ENCODE measurements at regions not wholly inside any gene's neighbourhood (a gene's known extent, or its start where the extent isn't known, plus 50 kb on each side); places are given as distances from the start of the nearest gene placed in this dataset.

DNA sequence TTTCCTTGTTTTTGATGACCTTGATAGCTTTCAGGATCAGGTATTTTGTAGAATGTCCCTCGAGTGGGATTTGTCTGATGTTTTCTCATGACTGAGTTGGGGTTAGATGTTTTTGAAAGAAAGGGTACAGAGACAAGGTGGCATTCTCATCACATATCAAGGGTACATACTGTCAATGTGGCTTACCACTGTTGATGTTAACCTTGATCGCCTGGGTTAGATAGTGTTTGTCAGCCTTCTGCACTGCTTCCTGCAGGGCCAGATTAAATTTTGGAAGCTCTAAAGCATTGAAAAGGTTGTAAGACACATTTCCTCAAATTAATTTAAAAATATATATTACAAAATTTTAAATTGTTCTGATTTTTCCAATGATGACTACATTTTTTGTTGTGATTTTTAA lies 287.4 kb upstream of the ACTBL2 start:
- no peak overlapping the region for H3K4me3 ChIP-seq
- DNase-seq (no peak), ATAC-seq (no peak)
- no peaks in the 10 kb centered on the region for H3K9me3 ChIP-seq
- no peaks in the 10 kb centered on the region for H3K36me3 ChIP-seq
- intact Hi-C loops (cut with DNase I) = loop anchor here (10.0 kb wide), 1 partner anchor 475 kb away; no protein-coding TSS in a partner anchor
- no peak overlapping the region for H3K27ac ChIP-seq
- TF ChIP-seq, protein P1, sequence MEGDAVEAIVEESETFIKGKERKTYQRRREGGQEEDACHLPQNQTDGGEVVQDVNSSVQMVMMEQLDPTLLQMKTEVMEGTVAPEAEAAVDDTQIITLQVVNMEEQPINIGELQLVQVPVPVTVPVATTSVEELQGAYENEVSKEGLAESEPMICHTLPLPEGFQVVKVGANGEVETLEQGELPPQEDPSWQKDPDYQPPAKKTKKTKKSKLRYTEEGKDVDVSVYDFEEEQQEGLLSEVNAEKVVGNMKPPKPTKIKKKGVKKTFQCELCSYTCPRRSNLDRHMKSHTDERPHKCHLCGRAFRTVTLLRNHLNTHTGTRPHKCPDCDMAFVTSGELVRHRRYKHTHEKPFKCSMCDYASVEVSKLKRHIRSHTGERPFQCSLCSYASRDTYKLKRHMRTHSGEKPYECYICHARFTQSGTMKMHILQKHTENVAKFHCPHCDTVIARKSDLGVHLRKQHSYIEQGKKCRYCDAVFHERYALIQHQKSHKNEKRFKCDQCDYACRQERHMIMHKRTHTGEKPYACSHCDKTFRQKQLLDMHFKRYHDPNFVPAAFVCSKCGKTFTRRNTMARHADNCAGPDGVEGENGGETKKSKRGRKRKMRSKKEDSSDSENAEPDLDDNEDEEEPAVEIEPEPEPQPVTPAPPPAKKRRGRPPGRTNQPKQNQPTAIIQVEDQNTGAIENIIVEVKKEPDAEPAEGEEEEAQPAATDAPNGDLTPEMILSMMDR (IDR thresholded peaks at IDR 0.05) = no peak
- H3K4me1 ChIP-seq = no peaks in the 10 kb centered on the region
- no peaks in the 10 kb centered on the region for H3K27me3 ChIP-seq (ENCODE audit: low read depth)

DNA sequence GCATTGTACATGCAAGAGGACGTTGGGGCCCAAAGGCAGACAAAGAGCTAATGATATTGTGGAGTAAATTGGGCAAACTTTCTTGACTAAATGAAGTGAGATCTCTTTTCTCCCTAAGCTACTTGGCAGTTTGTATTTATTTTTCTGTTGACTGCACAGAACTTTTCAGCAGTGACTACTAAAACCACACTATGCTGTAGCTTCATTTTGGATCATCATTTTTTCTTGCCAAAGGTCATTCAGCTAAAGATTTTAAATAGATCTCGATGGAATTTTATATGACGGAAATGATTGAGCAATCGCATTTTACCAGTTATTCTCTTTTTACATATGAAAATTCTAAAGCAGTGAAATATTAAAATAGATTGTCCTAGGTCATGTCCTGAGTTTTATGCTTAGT lies 286.1 kb upstream of the ACTBL2 start:
- Histone ChIP-seq H3K9me3 (no peaks in the 10 kb centered on the region), H3K36me3 (no peaks in the 10 kb centered on the region), H3K4me1 (no peaks in the 10 kb centered on the region), H3K27ac (no peak overlapping the region), H3K27me3 (ENCODE audit: low read depth) (no peaks in the 10 kb centered on the region), H3K4me3 (no peak overlapping the region)
- DNase-seq (no peak), ATAC-seq (no peak)
- TF ChIP-seq, protein P1 (IDR thresholded peaks at IDR 0.05) = no peak
- intact Hi-C loops (cut with DNase I) = no loop called here

DNA sequence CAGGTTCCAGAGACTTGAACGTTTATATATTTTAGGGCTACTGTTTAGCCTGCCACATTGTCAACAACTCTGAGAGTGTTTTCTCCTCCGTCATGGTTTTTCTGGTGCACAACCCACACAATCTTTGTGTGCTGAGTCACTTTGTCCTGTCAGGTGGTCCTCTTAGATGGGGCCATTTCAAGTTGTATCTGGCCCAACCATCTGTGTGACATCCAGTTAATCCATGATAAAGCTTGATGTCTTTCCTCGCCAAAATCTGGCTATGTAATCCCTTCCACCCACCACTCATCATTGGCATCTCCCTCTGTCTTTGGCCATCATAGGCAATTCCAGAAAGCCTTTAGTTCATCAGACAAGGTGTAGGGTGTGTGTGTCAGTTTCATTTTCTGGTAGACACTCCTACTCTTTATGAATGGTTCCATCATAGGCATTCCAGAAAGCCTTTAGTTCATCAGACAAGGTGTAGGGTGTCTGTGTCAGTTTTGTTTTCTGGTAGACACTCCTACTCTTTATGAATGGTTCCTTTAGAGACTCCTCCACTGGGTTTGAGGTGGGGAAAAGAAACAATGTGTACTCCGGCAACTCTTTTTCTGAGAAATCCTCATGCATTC lies 282.0 kb upstream of the ACTBL2 start:
- Histone ChIP-seq H3K36me3 (no peaks in the 10 kb centered on the region), H3K9me3 (no peaks in the 10 kb centered on the region), H3K27me3 (ENCODE audit: low read depth) (no peaks in the 10 kb centered on the region), H3K27ac (no peak overlapping the region), H3K4me3 (no peak overlapping the region), H3K4me1 (no peaks in the 10 kb centered on the region)
- ATAC-seq (no peak), DNase-seq (no peak)
- TF ChIP-seq, protein P1 (IDR thresholded peaks at IDR 0.05) = no peak
- intact Hi-C loops (cut with DNase I) = no loop called here

DNA sequence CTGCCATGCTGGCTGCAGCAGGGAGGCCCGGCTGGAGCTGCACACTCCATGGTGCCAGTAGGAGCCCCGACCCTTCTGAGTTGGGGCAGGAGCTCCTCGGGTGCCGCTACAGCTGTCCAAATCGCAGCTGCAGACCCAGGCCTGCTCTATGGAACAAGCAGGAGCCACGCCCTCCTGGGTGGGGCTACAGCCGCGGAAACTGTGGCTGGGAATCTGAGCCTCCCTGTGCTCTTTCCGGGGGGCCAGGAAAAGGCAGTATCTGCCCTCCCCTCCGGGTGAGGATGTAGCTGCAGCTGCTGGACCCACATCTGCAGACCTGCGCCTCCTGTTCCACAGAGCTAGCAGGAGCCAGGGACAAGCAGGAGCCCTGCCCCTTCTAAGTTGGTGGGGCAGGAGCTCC lies 278.9 kb upstream of the ACTBL2 start:
- DNase-seq (no peak), ATAC-seq (no peak)
- TF ChIP-seq, protein P1 (IDR thresholded peaks at IDR 0.05) = no peak
- H3K4me1 ChIP-seq = no peaks in the 10 kb centered on the region
- H3K4me3 ChIP-seq = no peak overlapping the region
- no peaks in the 10 kb centered on the region for H3K9me3 ChIP-seq
- no peaks in the 10 kb centered on the region for H3K27me3 ChIP-seq (ENCODE audit: low read depth)
- intact Hi-C loops (cut with DNase I) = no loop called here
- no peaks in the 10 kb centered on the region for H3K36me3 ChIP-seq
- H3K27ac ChIP-seq = no peak overlapping the region

DNA sequence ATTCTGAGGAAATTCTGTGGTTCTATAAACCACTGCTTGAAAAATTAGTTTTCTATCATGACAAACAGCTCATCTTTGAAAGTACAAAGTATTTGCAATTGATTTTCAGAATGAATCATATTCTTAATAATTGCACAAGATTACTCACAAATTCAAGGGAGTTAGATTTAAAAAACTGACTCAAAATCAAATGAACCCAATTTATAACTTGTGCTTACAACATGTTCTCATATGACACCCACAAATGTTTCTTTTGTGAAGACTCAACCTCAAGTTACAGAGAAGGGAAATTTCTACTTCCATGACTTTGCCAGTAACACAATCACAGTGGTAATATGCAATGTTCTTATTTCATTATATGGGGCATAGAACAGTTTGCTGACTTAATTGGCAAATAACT lies 272.0 kb upstream of the ACTBL2 start:
- Histone ChIP-seq H3K9me3 (no peaks in the 10 kb centered on the region), H3K36me3 (no peaks in the 10 kb centered on the region), H3K27me3 (ENCODE audit: low read depth) (no peaks in the 10 kb centered on the region), H3K4me1 (no peaks in the 10 kb centered on the region), H3K4me3 (no peak overlapping the region), H3K27ac (no peak overlapping the region)
- DNase-seq (no peak), ATAC-seq (no peak)
- TF ChIP-seq, protein P1 (IDR thresholded peaks at IDR 0.05) = no peak
- intact Hi-C loops (cut with DNase I) = no loop called here

Measured in lower lobe of right lung (tissue), 2 donors.